Activated CD4-positive, CD25-positive, alpha-beta regulatory T cell (primary cell): ENCODE measurements at regions not wholly inside any gene's neighbourhood (a gene's known extent, or its start where the extent isn't known, plus 50 kb on each side); places are given as distances from the start of the nearest gene placed in this dataset.

Experiments used
- DNase-seq, 4 experiments: peaks; one replicate each; lab custom pipeline; 2025; lab: John Stamatoyannopoulos, UW

GRCh38 chr16:85541980-85542900 is 70.9 kb upstream of the GSE1 start:
- no peak for DNase-seq

- no peak for DNase-seq
Measured at GRCh38 chr16:85543536-85543935, 69.6 kb upstream of the GSE1 start.

GRCh38 chr16:85544016-85544415 is 69.1 kb upstream of the GSE1 start:
- no peak for DNase-seq

DNA sequence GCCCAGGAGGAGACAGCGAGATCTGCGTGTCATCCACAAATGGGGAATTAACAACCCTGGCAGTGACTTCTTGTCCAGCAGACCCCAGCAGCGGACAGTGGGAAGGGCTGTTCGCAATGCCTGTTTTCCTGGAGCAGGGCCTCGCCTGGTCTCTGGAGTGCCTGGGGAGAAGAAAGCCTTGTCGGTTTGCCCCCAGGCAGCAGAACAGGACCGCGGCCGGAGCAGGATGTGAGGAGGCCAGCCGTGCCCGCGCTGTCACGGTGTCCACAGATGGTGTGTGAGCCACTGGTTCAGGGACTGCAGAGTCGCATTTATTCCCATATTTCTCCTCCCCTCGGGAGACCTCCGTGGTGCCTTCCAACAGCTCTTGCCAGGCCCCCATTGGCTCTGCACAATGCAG is 68.5 kb upstream of the GSE1 start:
- DNase-seq = no peak

- no peak for DNase-seq
Measured at GRCh38 chr16:85545227-85545818, 67.8 kb upstream of the GSE1 start.

- no peak for DNase-seq
Measured at GRCh38 chr16:85546585-85547447, 66.3 kb upstream of the GSE1 start.

DNA sequence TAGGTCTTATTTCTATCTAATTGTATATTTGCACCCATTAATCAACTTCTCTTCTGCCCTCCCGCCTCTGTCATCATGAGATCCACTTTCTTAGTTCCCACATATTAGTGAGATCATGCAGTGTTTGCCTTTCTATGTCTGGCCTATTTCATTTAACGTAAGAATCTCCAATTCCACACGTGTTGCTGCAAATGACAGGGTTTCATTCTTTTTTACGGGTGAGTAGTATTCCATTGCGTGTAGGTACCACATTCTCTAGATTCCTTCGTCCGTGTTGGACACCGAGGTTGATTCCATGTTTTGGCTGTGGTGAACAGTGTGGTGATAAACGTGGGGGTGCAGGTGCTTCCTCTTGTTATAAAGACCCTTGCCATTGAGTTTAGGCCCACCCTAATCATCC is 64.7 kb upstream of the GSE1 start:
- no peak for DNase-seq

GRCh38 chr16:85549766-85550421 is 63.2 kb upstream of the GSE1 start:
- no peak for DNase-seq

DNA sequence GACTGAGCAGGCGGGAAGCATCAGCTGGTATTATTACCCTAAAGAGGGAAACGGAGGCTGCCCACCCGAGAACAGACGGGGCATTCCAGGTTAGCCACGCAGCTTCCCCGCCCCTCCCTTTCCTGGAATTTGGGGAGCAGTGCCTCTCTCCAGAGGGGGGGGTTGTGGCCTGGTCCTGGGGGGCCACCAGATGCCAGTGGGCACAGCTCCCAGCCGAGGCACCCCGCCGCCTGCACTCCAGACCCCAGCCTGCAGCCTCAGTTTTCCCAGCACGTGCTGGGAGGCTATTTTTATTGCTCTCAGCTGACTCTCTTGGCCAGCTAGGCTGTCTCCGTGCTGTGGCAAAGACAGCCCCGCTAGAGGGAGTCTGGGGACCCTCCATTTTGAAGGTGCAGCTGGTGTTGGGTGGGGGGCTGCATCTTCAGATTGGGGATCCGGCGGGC is 62.7 kb upstream of the GSE1 start:
- DNase-seq = no peak

GRCh38 chr16:85550953-85551924 is 61.9 kb upstream of the GSE1 start:
- no peak for DNase-seq

DNA sequence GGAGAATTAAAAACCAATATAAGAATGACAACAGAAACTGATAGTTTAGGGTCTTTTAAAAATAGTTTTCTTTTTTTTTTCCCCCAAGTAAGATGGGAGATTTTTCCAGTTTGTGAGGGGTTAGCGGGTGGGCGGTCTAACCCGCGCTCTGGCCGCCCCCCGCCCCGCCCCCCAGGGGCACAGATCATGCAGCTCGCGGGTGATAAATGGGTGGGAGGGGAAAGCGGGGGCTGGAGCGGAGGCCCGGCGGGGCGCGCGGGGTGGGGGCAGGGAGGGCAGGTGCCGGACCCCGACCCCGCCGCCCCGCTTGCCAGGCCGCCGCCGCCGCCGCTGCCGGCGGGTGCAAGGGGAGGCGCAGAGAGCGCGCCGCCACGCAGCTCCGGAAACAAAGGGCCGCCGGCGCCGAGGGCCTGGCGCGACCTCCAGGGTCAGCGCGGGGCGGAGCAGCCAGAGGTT is 60.1 kb upstream of the GSE1 start:
- no peak for DNase-seq

GRCh38 chr16:85553436-85554113 is 59.5 kb upstream of the GSE1 start:
- peak in 1 of 4 experiments; percentile 41 for DNase-seq

- DNase-seq = peak in 2 of 4 experiments; percentile 23 to 29
Measured at GRCh38 chr16:85554114-85554888, 58.8 kb upstream of the GSE1 start.

GRCh38 chr16:85554889-85555718 is 58.0 kb upstream of the GSE1 start:
- DNase-seq = peak in 2 of 4 experiments; percentile 10 to 18

GRCh38 chr16:85555719-85556455 is 57.2 kb upstream of the GSE1 start:
- no peak for DNase-seq

- DNase-seq = peak in 2 of 4 experiments; percentile 25 to 28
Measured at GRCh38 chr16:85556456-85557082, 56.6 kb upstream of the GSE1 start.
